Astrocyte (in vitro differentiated cells and primary cell): ENCODE measurements at regions not wholly inside any gene's neighbourhood (a gene's known extent, or its start where the extent isn't known, plus 50 kb on each side); places are given as distances from the start of the nearest gene placed in this dataset.

Experiments used
- CTCF ChIP-seq: IDR thresholded peaks from 2 replicates; pipeline ENCODE4 v1.5.1; 2011; ENCODE audit warnings: low read depth, mild to moderate bottlenecking, inconsistent platforms, low read length, moderate library complexity; ENCODE audit not compliant: insufficient read depth
- EZH2 ChIP-seq: IDR thresholded peaks from 2 replicates; pipeline ENCODE4 v1.6.1; 2012; ENCODE audit warnings: mild to moderate bottlenecking, low read length, inconsistent platforms; ENCODE audit not compliant: insufficient read depth

DNA sequence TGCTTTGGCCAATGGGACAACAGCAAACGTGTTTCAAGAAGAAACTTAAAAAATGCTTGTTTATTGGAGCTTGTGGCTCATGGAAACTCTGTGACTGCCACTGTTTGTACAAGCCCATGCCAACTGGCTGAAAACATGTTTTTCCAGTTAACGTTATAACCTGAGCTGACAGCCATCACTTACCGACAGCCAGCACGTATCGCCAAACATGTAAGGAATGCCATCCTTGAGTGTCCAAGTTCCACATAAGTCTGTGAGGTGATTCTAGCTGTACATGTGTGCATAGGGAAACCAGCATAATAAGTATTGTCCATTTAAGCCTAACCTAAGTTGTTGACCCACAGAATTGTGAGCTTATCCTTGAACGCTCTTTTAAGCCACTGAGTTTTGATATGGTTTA lies 596.9 kb downstream of the TRHDE start:
- TF ChIP-seq CTCF: no peak
- no peak for TF ChIP-seq EZH2
